ENCODE measurements at regions not wholly inside any gene's neighbourhood (a gene's known extent, or its start where the extent isn't known, plus 50 kb on each side); places are given as distances from the start of the nearest gene placed in this dataset.

DNA sequence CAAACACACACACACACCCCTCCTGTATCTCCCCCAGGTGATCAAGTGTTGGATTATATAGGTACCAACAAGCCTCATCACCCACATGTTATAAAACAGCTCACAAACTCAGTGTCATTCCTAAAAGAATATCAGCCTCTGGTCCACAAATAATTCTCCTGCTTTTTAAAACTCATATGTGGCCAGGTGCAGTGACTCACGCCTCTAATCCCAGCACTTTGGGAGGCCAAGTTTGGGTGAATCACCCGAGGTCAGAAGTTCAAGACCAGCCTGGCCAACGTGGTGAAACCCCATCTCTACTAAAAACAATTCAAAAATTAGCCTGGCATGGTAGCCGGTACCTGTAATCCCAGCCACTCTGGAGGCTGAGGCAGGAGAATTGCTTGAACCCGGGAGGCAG is 87.8 kb downstream of the LRATD1 start:
- Histone ChIP-seq H3K4me2 (ENCODE audit: low read length) (no peak overlapping the region), H3K27ac (ENCODE audit: low read depth, low read length) (no peak overlapping the region), H3K9ac (ENCODE audit: low read length) (no peak overlapping the region), H3K4me1 (ENCODE audit: control insufficient read depth in 1 of 2, insufficient read depth in 2 of 2, low read length in 2 of 2) (no peaks in the 10 kb centered on the region), H4K20me1 (ENCODE audit: insufficient read depth) (no peaks in the 10 kb centered on the region), H2AFZ (ENCODE audit: low read depth, low read length, poor library complexity, severe bottlenecking) (no peak overlapping the region), H3K79me2 (ENCODE audit: insufficient read depth, low read length) (no peaks in the 10 kb centered on the region), H3K4me3 (replicated peaks in 1 of 2; ENCODE audit: low read depth in 1 of 2, low read length in 2 of 2) (no peak overlapping the region), H3K36me3 (ENCODE audit: control insufficient read depth in 1 of 2, insufficient read depth in 2 of 2, low read length in 2 of 2) (no peaks in the 10 kb centered on the region), H3K9me3 (ENCODE audit: control insufficient read depth in 1 of 2, insufficient read depth in 1 of 2, low read depth in 1 of 2, low read length in 2 of 2) (peaks cover 0 to 14% of the 10 kb centered on the region in 2 experiments; a peak in 1 of 4 replicates), H3K27me3 (ENCODE audit: insufficient read depth, low read length) (no peaks in the 10 kb centered on the region), H3K9me2 (ENCODE audit: insufficient read depth) (no peaks in the 10 kb centered on the region)
- TF ChIP-seq EZH2 (IDR thresholded peaks at IDR 0.05) (no peak), ZNF274 (IDR thresholded peaks at IDR 0.05; ENCODE audit: low read depth, low read length) (no peak), JUND (IDR thresholded peaks at IDR 0.05) (no peak), ELF1 (IDR thresholded peaks at IDR 0.05; ENCODE audit: borderline replicate concordance, low read depth) (no peak), POLR2AphosphoS5 (IDR thresholded peaks at IDR 0.05; ENCODE audit: low read depth, low read length) (no peak), RAD21 (IDR thresholded peaks at IDR 0.05; ENCODE audit: low read depth) (no peak), YY1 (IDR thresholded peaks at IDR 0.05; ENCODE audit: extremely low read depth, insufficient replicate concordance, low read depth, low read length) (no peak), EGR1 (IDR thresholded peaks at IDR 0.05; ENCODE audit: low read depth) (no peak), POLR2A (IDR thresholded peaks at IDR 0.05; ENCODE audit: borderline replicate concordance, extremely low read depth, insufficient read depth, insufficient read length) (no peak), FOSL1 (IDR thresholded peaks at IDR 0.05; ENCODE audit: low read depth) (no peak), EZH2phosphoT487 (IDR thresholded peaks at IDR 0.05; ENCODE audit: borderline replicate concordance) (no peak), SP1 (IDR thresholded peaks at IDR 0.05; ENCODE audit: low read depth) (no peak), CBX3 (IDR thresholded peaks at IDR 0.05; ENCODE audit: low read depth) (no peak), SIN3A (IDR thresholded peaks at IDR 0.05; ENCODE audit: low read depth) (no peak)
- TF ChIP-seq, protein P1, sequence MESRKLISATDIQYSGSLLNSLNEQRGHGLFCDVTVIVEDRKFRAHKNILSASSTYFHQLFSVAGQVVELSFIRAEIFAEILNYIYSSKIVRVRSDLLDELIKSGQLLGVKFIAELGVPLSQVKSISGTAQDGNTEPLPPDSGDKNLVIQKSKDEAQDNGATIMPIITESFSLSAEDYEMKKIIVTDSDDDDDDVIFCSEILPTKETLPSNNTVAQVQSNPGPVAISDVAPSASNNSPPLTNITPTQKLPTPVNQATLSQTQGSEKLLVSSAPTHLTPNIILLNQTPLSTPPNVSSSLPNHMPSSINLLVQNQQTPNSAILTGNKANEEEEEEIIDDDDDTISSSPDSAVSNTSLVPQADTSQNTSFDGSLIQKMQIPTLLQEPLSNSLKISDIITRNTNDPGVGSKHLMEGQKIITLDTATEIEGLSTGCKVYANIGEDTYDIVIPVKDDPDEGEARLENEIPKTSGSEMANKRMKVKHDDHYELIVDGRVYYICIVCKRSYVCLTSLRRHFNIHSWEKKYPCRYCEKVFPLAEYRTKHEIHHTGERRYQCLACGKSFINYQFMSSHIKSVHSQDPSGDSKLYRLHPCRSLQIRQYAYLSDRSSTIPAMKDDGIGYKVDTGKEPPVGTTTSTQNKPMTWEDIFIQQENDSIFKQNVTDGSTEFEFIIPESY (IDR thresholded peaks at IDR 0.05; ENCODE audit: extremely low read depth, insufficient replicate concordance, low read length) = no peak
- TF ChIP-seq, protein P2, sequence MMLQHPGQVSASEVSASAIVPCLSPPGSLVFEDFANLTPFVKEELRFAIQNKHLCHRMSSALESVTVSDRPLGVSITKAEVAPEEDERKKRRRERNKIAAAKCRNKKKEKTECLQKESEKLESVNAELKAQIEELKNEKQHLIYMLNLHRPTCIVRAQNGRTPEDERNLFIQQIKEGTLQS (IDR thresholded peaks at IDR 0.05) = no peak
- TF ChIP-seq, protein P3, sequence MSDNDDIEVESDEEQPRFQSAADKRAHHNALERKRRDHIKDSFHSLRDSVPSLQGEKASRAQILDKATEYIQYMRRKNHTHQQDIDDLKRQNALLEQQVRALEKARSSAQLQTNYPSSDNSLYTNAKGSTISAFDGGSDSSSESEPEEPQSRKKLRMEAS (IDR thresholded peaks at IDR 0.05) = no peak
- TF ChIP-seq, protein P4, sequence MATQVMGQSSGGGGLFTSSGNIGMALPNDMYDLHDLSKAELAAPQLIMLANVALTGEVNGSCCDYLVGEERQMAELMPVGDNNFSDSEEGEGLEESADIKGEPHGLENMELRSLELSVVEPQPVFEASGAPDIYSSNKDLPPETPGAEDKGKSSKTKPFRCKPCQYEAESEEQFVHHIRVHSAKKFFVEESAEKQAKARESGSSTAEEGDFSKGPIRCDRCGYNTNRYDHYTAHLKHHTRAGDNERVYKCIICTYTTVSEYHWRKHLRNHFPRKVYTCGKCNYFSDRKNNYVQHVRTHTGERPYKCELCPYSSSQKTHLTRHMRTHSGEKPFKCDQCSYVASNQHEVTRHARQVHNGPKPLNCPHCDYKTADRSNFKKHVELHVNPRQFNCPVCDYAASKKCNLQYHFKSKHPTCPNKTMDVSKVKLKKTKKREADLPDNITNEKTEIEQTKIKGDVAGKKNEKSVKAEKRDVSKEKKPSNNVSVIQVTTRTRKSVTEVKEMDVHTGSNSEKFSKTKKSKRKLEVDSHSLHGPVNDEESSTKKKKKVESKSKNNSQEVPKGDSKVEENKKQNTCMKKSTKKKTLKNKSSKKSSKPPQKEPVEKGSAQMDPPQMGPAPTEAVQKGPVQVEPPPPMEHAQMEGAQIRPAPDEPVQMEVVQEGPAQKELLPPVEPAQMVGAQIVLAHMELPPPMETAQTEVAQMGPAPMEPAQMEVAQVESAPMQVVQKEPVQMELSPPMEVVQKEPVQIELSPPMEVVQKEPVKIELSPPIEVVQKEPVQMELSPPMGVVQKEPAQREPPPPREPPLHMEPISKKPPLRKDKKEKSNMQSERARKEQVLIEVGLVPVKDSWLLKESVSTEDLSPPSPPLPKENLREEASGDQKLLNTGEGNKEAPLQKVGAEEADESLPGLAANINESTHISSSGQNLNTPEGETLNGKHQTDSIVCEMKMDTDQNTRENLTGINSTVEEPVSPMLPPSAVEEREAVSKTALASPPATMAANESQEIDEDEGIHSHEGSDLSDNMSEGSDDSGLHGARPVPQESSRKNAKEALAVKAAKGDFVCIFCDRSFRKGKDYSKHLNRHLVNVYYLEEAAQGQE (IDR thresholded peaks at IDR 0.05; ENCODE audit: low read depth) = no peak
- ChIA-PET RAD21 (ENCODE audit: low non-redundant PET in 1 of 2, low total read pairs in 2 of 2, uncharacterized antibody in 2 of 2, unreplicated experiment in 2 of 2) (no interaction called here), CTCF (no interaction called here), POLR2A (no interaction called here)
- no TSS peak for BruUV-seq (replicated peaks)
- no peak for ATAC-seq
- DNase-seq (ENCODE audit: low read depth, low spot score) = no peak
- intact Hi-C loops (cut with micrococcal nuclease) = no loop called here
